MV-4-11 (cell line): ENCODE measurements at regions not wholly inside any gene's neighbourhood (a gene's known extent, or its start where the extent isn't known, plus 50 kb on each side); places are given as distances from the start of the nearest gene placed in this dataset.
A peak's percentile ranks its signal among the peaks of the same experiment; 100 is the strongest.

Source experiments
- DNase-seq: peaks from one replicate; lab custom pipeline; 2025; lab: John Stamatoyannopoulos, UW

DNA sequence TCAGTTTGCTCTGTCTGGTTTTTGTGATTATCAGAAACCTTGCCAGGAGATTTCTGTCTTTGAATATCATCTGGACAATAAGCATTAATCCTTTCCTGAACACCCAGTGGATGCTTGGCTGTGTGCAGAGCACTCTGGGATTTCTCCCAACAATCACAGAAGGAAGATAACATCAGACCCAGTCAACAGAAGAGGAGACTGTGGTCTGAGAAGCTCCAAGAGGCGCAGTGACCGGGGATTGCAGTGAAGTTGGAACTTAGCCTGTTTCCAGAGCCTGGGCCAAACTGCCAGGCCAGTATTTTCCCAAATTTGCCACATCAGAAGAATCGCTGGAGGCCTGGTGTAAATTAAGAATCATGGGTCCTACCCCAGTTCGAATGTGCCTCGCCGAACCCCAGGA, 264.7 kb downstream of the C16orf95 start:
- DNase-seq, result no peak

DNA sequence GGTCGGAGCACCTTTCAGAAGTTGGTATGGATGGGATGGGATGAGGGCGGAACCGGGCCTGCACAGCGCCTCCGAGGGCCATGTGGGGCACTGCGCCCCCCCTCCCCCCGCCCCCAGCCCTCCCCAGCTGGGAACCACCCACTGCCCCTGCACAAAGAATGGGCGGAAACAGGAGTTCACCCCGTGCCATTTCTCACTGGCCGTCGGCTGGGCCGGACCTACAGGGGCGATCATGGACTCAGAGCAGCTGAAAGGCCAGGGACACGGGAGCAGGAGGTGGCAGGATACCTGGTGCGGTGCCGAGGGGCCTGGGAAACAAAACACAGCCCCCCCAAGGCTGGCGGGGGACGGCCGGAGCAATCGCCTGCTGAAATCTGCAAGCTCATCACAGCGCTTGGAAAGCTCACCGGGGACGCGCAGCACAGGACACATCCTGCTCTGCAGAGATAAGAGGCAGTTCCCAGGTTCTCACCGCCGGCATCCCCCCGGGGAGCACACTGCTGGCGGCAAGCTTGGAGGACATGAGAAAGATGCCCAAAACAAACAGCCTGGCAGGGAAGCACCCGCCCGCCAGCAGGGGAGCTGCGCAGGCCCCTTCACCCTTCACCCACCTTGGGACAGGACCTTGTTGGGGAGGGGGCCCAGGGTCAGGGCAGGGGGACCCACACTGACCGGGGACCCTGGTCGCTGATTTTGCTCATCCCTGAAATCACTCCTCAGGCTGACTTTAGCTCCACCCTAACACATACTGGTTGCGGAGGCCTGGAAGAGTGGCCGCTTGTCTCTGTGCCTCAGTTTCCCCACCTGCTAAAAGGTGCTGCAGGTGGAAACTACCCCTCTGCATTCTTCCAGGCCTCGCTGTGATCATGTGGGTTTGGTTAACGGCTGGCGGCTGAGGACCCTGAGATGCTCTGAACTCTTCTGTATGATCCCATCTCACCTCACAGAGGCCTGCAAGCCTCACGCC, 263.9 kb downstream of the C16orf95 start:
- no peak for DNase-seq

DNA sequence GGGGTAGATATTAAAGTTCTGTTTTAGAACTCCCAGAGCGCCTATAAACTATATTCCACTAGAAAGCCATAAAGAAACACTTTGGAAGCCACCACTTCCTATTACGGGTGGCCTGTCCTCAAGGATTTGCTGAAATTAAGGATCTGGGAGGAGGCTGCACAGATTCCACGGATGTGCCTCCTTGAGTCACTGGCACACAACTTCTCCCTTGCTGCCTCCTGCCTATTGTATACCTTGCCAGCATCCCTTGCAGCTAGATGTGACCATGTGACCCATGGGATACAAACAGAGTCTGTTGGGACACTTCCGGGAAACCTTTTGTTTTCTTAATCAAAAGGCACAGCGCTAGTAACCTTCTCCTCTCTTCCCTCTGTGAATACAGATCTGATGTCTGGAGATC, 263.0 kb downstream of the C16orf95 start:
- DNase-seq, result no peak

DNA sequence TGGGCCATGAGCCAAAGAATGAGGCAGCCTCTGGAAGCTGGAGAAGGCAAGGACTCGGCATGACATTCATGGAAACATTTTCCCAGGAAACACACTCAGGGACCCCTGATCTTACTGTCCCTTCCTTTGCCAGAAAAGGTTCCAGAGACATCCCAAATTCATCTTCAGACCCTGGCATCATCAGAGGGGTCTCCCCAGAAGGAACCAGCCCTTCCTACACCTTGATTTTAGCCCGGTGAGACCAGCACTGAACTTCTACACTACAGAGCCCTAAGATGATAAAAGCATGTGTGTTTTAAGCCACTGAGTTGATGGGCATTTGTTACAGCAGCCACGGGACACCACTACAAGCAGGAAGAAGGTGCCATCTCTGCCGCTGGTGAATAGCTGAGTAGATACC, 262.3 kb downstream of the C16orf95 start:
- DNase-seq, result no peak

DNA sequence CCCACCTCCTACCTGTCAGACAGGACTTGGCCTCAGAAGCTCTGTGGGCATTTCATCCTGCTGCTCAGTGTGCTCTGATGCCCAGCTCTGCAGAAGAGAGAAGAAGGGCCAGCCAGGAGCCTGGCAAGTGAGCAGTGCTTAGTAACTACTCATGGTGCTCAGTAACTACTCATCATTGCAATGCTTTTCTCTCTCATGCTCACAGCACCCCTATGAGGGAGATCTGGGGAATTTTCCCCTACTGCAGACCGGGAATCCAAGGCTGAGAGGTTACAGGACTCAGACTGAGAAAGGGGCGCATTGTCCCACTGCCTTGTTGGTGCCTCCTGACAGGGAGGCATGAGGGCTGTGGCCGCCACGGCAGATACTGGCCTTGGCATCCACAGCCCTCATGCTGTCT, 261.1 kb downstream of the C16orf95 start:
- no peak for DNase-seq

DNA sequence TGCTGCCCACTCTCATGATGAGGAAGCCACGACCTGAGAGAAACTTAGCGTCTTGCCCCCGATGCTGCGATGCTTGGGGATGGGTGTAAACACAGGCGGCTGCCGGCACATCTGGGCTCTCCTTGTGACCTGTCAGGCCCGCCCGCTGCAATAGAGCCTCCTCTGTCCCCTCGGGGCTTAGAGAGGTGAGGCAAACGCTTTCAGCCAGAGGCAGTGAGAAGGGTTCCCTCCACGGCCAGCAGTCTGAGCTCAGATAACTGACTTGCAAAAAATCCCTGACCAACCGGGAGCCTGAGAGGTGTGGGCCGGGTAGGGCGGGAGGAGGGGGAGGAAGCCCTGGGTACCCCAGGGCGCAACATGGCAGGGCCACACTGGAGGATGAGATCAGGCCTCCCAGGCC, 260.6 kb downstream of the C16orf95 start:
- no peak for DNase-seq

DNA sequence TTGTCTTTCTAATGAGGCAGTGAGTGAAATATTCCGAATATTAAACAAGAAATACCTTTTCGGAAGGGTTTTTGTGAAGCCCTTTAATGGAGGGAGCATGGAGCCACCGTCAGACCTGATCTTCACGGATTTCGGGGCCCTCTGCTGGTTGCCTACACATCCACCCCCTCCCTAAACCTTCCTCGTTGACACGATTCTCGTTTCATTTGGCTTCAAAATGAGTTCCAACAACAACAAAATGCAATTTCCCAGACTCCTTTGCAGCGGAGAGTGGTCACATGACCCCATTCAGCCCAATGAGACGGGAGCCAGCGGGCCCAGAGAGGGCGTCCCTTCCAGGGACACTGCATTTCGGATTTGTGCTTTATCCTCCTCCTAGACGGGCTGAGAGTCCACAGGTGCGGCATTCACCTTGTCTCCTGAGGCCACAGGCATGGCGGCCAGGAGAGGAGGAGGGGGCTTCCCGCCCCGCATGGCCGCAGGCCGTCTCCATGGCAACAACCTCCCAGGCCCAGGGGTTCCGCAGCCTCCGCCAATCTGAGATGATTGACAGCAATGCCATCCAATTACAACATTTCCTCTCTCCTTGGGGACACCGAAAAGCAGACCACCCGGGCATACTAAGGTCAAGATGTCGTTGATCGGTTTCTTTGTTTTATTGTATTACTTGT, 259.8 kb downstream of the C16orf95 start:
- no peak for DNase-seq

DNA sequence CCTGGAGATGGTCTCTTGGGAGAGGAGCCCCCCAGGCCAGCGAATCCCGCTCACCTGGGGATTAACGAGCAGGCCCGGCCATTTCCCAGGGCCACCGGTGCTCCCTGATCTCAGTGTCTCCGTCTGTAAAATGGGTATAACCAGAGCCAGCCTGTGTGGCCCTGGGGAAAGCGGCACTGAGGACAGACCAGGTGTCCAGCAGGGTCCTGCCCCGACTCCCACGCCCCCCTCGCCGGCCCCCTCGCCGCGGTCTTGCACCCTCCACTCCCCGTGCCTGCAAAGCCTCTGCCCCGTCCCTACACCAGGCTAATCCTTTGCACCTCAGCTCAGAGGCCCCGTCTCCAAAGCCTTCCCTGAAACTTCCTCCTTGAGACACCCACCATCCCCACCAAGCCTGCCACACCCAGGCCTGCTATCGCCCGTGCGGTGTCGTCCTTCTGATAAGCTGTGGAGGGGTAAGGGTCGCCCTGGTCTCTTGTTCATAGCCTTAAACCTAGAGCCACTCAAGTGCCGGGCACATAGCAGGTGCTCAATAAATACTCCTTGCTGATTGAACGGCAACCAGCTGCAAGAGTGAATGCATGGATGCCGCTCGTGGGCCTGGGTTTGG, 259.1 kb downstream of the C16orf95 start:
- DNase-seq, result no peak

DNA sequence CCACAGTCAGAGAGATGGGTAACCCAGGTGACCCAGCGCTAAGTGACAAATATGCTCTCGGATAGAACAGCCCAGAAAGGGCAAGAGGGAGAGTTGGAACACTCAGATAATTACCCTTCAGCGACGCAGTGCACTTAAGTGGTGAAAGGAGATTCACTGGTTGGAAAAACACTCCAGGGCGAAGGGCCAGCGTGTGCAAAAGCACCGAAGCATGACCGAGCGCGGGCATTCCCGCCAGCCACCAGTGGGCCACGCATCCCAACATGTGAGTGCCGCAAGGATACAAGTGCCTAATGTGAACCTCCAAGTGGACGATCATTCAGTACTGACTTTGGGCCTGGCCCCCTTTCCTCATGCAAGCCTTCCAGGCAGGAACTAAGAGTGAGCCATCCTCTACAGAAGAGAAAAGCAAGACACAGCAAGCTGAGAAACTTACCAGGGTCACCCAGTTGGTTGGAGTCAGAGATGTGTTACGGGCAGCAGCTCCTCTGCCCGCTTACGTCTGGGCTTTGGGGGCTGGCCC, 258.4 kb downstream of the C16orf95 start:
- no peak for DNase-seq

DNA sequence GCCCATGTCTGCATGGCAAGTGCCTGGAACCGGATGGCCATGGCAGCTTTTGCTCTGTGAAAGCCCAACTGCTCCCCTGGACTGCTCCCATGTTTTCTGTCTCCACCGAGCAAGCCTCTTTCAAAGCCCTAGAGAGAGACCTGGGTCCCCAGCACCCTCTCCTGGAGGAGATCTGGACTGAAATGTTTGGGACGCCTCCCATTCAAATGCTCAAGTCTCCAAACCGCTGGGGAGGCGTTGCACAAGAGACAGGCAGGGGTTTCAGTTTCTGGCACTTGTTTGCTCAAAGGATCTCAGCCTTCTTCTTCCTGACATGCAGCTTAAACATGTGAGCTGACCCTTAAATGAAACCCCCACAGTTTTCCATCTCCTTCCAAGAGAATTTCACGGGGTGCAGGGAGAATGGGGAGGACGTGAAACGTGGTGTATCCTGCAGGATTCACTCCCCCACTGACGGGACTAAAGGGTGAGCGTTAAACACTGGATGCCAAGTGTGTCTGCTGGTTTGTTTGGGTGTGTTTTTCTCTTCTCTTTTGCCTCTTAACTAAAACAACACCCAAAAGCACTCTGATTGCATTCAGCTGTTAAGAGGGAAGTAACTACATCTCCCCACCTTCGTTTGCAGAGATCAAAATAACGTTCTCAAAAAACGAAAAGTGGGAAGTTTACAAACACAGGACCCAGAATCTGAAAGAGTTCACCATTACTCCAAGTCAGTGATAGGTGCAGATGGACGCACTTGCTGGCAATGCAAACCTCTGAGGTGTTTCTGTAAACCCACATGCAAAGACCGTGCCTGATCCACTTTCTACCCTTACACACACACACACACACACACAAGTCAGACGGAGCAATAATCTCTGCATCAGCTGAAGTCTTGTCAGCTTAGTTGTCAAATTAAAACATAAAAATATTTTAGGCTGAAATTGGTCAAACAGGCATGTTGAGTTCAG, 256.9 kb downstream of the C16orf95 start:
- DNase-seq, result peak; percentile 88

DNA sequence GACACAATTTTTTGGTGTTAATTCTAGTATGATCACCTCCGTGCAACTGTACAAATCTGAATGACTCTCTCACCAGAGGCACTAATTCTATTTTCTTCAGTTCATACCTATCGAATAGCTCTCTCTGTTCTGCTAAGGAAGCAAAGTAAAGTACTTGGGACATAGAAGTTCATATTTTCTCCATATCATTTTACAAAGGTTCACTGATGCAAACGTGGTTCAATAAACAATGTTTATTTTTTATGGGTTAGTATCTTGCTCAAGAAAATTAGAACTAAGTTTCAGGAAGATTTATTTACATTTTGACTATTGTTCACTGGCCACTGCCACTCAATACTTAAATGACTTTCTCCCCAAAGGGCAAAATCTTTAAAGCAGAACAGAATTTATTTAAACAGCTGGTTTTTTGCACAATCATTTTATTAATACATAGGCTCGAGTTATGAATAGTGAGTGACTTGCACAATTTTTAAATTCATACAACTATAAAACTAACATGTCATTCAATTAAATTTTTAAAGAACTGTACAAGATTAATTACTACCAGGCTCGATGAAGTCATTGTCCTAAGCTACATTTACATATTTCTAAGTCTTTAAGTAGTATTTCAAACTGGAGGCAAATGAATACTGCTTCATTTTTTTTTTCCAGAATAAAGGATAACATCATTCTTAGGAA, 255.8 kb downstream of the C16orf95 start:
- no peak for DNase-seq

DNA sequence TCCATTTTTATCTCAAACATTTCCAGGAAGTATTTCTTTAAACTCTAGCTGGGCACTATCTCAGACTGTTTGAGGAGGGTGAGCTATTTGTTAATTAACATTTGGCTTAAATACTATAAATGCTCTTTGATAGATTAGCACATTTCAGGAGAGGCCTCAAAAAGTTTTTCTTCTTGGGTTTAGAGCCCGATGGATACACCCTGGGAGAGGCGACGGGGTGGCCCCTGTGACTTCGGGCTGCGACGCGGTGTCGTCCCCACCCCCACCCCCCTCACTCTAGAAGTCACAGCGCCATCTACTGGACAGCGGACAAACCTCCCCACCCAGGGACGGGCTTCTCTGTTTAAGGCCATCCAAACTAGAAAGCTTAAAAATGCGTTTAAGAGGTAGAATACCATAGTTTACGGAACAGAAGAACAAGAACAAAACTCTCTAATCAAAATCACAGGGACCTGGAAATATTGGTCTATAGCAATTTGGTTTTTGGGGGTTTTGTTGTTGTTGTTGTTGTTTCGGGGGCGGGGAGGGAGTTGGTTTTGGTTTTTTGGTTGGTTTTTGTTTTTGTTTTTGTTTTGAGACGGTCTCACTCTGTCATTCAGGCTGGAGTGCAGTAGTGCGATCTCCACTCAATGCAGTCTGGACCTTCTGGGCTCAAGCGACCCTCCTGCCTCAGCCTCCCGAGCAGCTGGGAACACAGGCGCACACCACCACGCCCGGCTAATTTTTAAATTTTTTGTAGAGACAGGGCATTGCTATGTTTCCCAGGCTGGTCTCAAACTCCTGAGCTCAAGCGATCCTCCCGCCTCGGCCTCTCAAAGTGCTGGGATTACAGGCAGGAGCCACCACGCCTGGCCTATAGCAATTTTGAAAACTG, 254.4 kb downstream of the C16orf95 start:
- DNase-seq, result peak; percentile 56

DNA sequence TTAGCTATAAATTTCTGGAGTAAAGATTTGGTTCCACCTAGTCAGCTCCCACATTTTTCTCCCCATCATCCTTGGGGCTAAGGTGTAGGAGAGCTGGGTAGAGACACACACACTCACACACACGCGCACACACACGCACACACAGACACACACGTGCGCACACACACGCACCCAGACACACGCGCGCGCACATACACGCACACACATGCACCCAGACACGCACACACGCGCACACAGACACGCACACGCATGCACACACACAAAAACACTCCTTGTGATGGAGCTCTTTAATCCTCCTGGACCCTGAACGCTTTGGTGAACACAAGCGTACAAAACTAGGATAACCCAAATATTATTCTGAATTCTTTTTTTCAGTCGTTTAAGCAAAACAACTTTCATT, 253.6 kb downstream of the C16orf95 start:
- no peak for DNase-seq

DNA sequence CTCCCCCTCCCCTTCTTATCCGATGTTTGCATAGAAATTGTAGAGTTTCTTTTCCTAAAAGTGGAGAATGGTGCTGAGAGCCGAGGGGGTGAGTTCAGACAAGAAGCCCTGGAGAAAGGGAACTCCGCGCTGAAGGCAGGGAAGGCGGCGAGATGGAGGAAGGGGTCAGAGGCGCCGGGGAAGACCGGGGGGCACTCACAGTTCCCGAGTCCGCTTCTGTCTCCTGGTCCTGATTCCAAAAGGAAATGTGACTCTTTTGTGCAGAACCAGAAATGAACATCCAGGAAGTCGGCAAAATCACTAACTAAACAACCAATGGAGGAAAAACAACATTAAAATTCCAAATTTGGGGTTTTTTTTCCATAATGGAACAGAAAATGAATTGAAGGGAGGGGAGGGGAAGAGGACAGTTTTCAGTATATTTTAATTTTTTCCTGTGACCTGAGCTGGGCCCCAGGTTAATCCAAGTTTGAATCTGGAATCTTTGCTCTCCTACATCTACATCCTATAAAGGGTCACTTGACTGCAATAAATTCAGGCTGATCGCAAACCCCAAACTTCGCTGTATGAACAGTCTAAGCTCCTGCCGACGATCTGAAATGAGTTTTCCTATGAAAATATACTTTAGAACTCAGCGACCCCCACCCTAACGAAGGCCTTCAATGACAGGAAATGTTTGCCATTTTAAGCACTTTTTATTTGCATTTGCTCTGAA, 252.3 kb downstream of the C16orf95 start:
- no peak for DNase-seq

DNA sequence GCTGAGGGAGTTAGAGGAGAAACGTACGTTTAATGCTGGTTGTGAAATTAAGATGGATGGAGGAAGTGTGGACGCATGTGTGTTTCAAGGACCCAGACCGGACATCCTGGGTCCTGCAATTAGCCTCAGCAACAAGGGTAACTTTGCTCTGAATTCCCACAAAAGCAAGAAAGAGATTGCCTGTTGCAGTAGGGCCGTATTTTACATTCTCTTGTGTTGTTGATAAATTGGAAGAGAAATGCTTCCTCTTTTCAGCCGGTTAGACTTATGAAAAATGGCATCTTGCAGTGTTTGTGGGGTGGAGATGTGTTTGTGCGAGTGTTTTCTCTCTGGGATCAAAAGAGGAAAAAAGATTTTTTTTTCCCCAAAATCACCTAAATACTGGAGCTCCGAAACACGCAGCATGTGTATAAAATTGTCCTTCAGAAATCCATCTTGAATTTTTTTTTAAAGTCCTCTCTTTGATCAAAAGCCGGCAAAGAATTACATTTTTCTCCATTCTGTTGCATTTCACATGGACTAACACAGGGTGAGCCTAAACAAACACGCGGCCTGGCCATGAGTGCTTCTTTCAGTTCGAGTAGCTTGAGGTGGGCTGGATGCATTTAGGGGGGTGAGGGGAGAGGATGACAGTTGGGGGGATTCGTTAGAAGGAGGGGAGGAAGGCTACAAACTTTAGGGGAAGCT, 251.6 kb downstream of the C16orf95 start:
- DNase-seq, result peak; percentile 60

DNA sequence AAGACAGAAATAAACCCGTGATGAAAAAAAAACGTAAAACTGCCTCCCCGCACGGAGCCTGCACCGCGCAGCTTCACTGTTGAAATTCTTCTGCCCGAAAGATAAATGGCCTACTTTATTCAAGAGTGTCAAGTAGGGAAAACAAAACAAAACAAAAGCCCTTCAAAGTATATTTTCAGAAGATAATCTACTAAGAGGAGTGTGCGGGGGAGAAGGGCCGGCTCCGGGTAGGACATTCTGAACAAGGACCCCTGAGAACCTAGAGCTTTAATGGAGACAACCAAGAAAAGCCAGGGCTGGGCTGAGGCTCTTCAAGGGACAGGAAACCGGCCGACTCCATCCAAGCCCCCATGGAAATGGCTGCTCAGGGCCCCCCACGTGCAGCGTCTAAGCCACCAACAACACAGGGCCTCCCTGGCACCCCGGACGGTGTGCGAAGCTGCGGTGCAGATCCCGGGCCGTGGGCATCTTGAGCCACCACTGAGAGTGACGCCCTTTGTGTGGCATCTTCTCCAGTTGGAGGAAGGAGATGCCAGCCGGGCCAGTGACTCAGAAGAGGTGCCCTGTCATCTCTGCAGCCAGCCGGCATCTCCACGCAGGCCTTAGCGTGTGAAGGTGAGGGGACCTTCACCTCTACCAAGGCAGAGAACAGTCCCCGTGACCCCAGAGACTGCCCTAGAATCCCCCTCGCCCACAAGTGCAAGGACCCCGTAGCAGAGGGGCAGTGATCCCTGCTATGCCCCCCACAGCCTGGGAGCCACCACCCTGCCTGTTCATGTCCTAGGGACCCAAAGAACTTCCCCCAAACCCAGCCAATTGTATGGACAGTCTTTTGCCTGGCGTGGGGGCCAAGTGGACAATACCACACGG, 250.8 kb downstream of the C16orf95 start:
- DNase-seq, result no peak

DNA sequence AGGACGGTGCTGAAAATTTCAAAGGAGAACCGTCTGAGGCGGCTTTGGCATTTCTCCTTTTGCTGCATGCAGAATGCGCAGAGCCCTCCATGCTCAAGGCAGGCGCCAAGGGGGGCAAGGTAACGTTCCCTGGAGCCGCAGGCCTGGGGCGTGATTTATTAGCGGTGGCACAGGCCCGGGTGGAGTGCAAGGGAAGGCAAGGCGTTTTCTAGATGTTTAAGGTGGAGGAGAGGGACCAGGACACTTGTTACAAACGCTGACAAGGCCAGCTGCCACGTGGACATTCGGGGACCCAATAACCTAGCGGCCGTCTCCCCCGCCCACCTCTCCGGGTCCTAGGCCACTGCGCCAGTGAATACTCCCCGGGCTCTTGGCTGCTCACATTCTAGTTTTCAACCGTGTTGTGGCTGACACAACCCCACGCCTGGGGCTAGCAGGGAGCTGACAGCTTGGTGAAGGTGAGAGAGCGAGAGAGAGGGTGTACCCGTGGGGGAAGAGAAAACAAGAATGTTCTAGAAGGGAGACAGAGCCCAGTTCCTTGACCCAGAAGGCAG, 250.1 kb downstream of the C16orf95 start:
- DNase-seq, result no peak
